SK-N-SH (cell line): ENCODE measurements at regions not wholly inside any gene's neighbourhood (a gene's known extent, or its start where the extent isn't known, plus 50 kb on each side); places are given as distances from the start of the nearest gene placed in this dataset.

Experiments used
- CTCF ChIA-PET: fragments of 300-600, 350-600 bp; formaldehyde crosslinking; extraction: SDS; loops from one replicate; lab custom pipeline; 2021; lab: Yijun Ruan, JAX
- POLR2A ChIA-PET: fragments of 350-600 bp; sonication (Branson Sonifier 250); formaldehyde crosslinking; extraction: SDS; loops from one replicate; lab custom pipeline; 2020; ENCODE audit warnings: antibody characterized with exemption, inconsistent platforms; lab: Yijun Ruan, JAX
- DNase-seq: peaks from one replicate; pipeline ENCODE4 v3.0.0; 2012
- H2AFZ ChIP-seq: fragments of 200-600 bp; sonication (generic); 2 replicates; pipeline ENCODE4 v1.8.1; 2016; ENCODE audit warnings: antibody characterized with exemption, mild to moderate bottlenecking, low read depth
- H3F3A ChIP-seq: fragments of 200-600 bp; sonication (generic); replicated peaks from 2 replicates; pipeline ENCODE3; 2016; ENCODE audit warnings: antibody characterized with exemption, mild to moderate bottlenecking; ENCODE audit not compliant: insufficient read depth
- H3K27ac ChIP-seq, 2 experiments: fragments of 200-500 bp in 1 of 2; fragments of 200-600 bp in 1 of 2; sonication (Bioruptor generic) in 1 of 2; sonication (generic), shearing (Covaris generic) in 1 of 2; 2 replicates each; pipeline versions ENCODE4 v1.5.1 to v1.6.1; 2014 to 2016; ENCODE audit warnings: low read depth in 2 of 2, inconsistent platforms in 1 of 2, low read length in 1 of 2, mild to moderate bottlenecking in 1 of 2, mixed read lengths in 1 of 2
- H3K27me3 ChIP-seq: fragments of 200-600 bp; sonication (generic), shearing (Covaris generic); 2 replicates; pipeline ENCODE4 v1.6.1; 2016; ENCODE audit warnings: mixed run types; ENCODE audit not compliant: insufficient read depth
- H3K36me3 ChIP-seq, 2 experiments: fragments of 200-500 bp in 1 of 2; fragments of 200-600 bp in 1 of 2; sonication (Bioruptor generic) in 1 of 2; sonication (generic) in 1 of 2; replicated peaks in 1 of 2; 2 replicates each; pipeline versions ENCODE3 to v1.5.1; 2014 to 2016; ENCODE audit warnings: low read length in 1 of 2, mild to moderate bottlenecking in 1 of 2; ENCODE audit not compliant: insufficient read depth in 2 of 2, control insufficient read depth in 1 of 2
- H3K4me1 ChIP-seq, 2 experiments: fragments of 200-500 bp in 1 of 2; fragments of 200-600 bp in 1 of 2; sonication (Bioruptor generic) in 1 of 2; sonication (generic), shearing (Covaris generic) in 1 of 2; 2 replicates each; pipeline versions ENCODE4 v1.5.1 to v1.6.1; 2014 to 2016; ENCODE audit warnings: low read depth in 1 of 2, low read length in 1 of 2, mixed run types in 1 of 2; ENCODE audit not compliant: insufficient read depth in 2 of 2, control insufficient read depth in 1 of 2
- H3K4me2 ChIP-seq: fragments of 200-600 bp; sonication (generic), shearing (Covaris generic); 2 replicates; pipeline ENCODE4 v1.6.1; 2017; ENCODE audit warnings: mixed run types
- H3K4me3 ChIP-seq, 2 experiments: fragments of 200-500 bp in 1 of 2; fragments of 200-600 bp in 1 of 2; sonication (Bioruptor generic) in 1 of 2; sonication (generic), shearing (Covaris generic) in 1 of 2; 2 replicates each; pipeline versions ENCODE4 v1.5.1 to v1.8.1; 2014 to 2016; ENCODE audit warnings: low read depth in 2 of 2, inconsistent platforms in 1 of 2, low read length in 1 of 2, mild to moderate bottlenecking in 1 of 2, mixed read lengths in 1 of 2, moderate library complexity in 1 of 2
- H3K79me2 ChIP-seq: fragments of 200-600 bp; sonication (generic); 2 replicates; pipeline ENCODE4 v1.8.1; 2017; ENCODE audit warnings: mild to moderate bottlenecking; ENCODE audit not compliant: insufficient read depth
- H3K9ac ChIP-seq: fragments of 200-600 bp; sonication (generic); 2 replicates; pipeline ENCODE4 v1.6.1; 2017; ENCODE audit warnings: mixed run types
- H3K9me2 ChIP-seq: fragments of 200-600 bp; sonication (generic); 2 replicates; pipeline ENCODE4 v1.6.1; 2017; ENCODE audit warnings: mixed run types
- H3K9me3 ChIP-seq: fragments of 200-600 bp; sonication (generic); 2 replicates; pipeline ENCODE4 v1.6.1; 2017; ENCODE audit warnings: mixed run types, mild to moderate bottlenecking, moderate library complexity
- H4K20me1 ChIP-seq: fragments of 200-600 bp; sonication (generic); 2 replicates; pipeline ENCODE4 v1.6.1; 2017; ENCODE audit warnings: mild to moderate bottlenecking, mixed run types; ENCODE audit not compliant: insufficient read depth
- CHD2 ChIP-seq: fragments of 150-350 bp; IDR thresholded peaks from 2 replicates; pipeline ENCODE4 v1.6.1; 2018; ENCODE audit warnings: low read length; ENCODE audit not compliant: partially characterized antibody
- FOSL2 ChIP-seq: IDR thresholded peaks from 2 replicates; pipeline ENCODE4 v1.4.0; 2012; ENCODE audit warnings: low read depth, mild to moderate bottlenecking, moderate library complexity, borderline replicate concordance
- GATA2 ChIP-seq: sonication (generic); formaldehyde crosslinking; IDR thresholded peaks from 2 replicates; pipeline ENCODE4 v1.5.0; 2020; ENCODE audit warnings: mild to moderate bottlenecking, missing genetic modification reagents
- JUND ChIP-seq: IDR thresholded peaks from 2 replicates; pipeline ENCODE4 v1.4.0; 2012
- MAX ChIP-seq: IDR thresholded peaks from 2 replicates; pipeline ENCODE4 v1.4.0; 2012; ENCODE audit warnings: low read depth
- MXI1 ChIP-seq: IDR thresholded peaks from 2 replicates; pipeline ENCODE4 v1.6.1; 2012; ENCODE audit warnings: mild to moderate bottlenecking, low read depth, low read length, improper control_type of control experiment
- NFIC ChIP-seq: IDR thresholded peaks from 2 replicates; pipeline ENCODE4 v1.4.0; 2012; ENCODE audit warnings: borderline replicate concordance
- PBX3 ChIP-seq: IDR thresholded peaks from 2 replicates; pipeline ENCODE4; 2012
- RAD21 ChIP-seq: IDR thresholded peaks from 2 replicates; pipeline ENCODE4 v1.6.1; 2012; ENCODE audit warnings: mild to moderate bottlenecking, low read length
- REST ChIP-seq: IDR thresholded peaks from 2 replicates; pipeline ENCODE4 v1.6.1; 2012; ENCODE audit warnings: mild to moderate bottlenecking, low read depth, low read length, moderate library complexity
- RFX5 ChIP-seq: IDR thresholded peaks from 2 replicates; pipeline ENCODE4 v1.6.1; 2012; ENCODE audit warnings: mild to moderate bottlenecking, improper control_type of control experiment, low read length
- SIN3A ChIP-seq: IDR thresholded peaks from 2 replicates; pipeline ENCODE4 v1.6.1; 2012; ENCODE audit warnings: low read depth, mild to moderate bottlenecking, low read length, moderate library complexity, borderline replicate concordance
- TAF1 ChIP-seq: IDR thresholded peaks from 2 replicates; pipeline ENCODE4 v1.6.1; 2012; ENCODE audit warnings: low read depth, mild to moderate bottlenecking, low read length, moderate library complexity, borderline replicate concordance
- USF2 ChIP-seq: fragments of 150-350 bp; IDR thresholded peaks from 2 replicates; pipeline ENCODE4 v1.6.1; 2017; ENCODE audit warnings: antibody characterized with exemption, low read length, low read depth, borderline replicate concordance
- WGBS: methylation state at CpG from one replicate; pipeline ENCODE4 v1.1.6; 2017; ENCODE audit warnings: low lambda C conversion rate; 5-methylcytosine and 5-hydroxymethylcytosine counted together

GRCh38 chr10:4351723-4352413 lies 474.1 kb upstream of the AKR1E2 start (continued):
- TF ChIP-seq PBX3, result peak; percentile 49
- no peak for TF ChIP-seq REST
- no peak for TF ChIP-seq SIN3A
- no peak for TF ChIP-seq CHD2
- no peak for TF ChIP-seq NFIC
- no peak for TF ChIP-seq MAX
- peak; percentile 58 for TF ChIP-seq FOSL2
- peak; percentile 59 for TF ChIP-seq JUND

- ChIA-PET CTCF (interaction anchor here (0.7 to 1.3 kb wide), 2 partner anchors 12 to 881 kb away, joined by 3 read pairs; no protein-coding TSS in a partner anchor), POLR2A (no interaction called here)
- Histone ChIP-seq H3K4me2 (no peak overlapping the region), H3K27ac (no peak overlapping the region), H3K4me1 (peaks cover 6 to 16% of the 10 kb centered on the region in 2 experiments; a peak in 3 of 4 replicates), H3K79me2 (no peaks in the 10 kb centered on the region), H3F3A (peaks cover 21% of the 10 kb centered on the region), H3K9me3 (no peaks in the 10 kb centered on the region), H3K9me2 (no peaks in the 10 kb centered on the region), H2AFZ (no peak overlapping the region), H3K36me3 (no peaks in the 10 kb centered on the region), H3K9ac (no peak overlapping the region), H4K20me1 (no peaks in the 10 kb centered on the region), H3K4me3 (no peak overlapping the region), H3K27me3 (no peaks in the 10 kb centered on the region)
- WGBS, result 81% methylated on average over 6 of the region's 6 CpGs
- TF ChIP-seq TAF1 (no peak), USF2 (no peak), GATA2 (CRISPR knock-in tag) (no peak), RAD21 (no peak), MXI1 (no peak), FOSL2 (no peak), RFX5 (no peak)
- no peak for DNase-seq
Measured at GRCh38 chr10:4347397-4347796, 478.6 kb upstream of the AKR1E2 start.
